GM18867 (cell line): ENCODE measurements at regions not wholly inside any gene's neighbourhood (a gene's known extent, or its start where the extent isn't known, plus 50 kb on each side); places are given as distances from the start of the nearest gene placed in this dataset.
"Not testable (repeated sequence)": the region's sequence is repeated elsewhere in the genome, so short reads cannot be mapped to it uniquely, and the experiment has no call there.

ENCODE experiments used
- ATAC-seq: cut with Tn5 transposase; IDR thresholded peaks from one replicate; pipeline ENCODE4 v1.9.1; 2021; ENCODE audit warnings: mild to moderate bottlenecking, moderate library complexity; ENCODE audit not compliant: unreplicated experiment

DNA sequence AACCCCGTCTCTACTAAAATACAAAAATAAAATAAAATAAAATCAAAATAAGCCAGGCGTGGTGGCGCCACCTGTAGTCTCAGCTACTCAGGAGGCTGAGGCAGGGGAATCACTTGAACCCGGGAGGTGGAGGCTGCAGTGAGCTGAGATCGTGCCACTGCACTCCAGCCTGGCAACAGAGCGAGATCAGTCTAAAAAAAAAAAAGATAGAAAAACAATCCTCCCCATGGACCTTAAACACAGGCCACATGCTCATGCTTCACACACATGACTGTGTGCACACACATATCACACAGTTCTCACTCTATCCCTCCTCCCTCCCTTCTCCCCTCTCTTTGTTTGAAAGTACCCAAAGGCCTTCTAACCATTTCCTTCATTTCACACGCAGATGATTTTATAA lies 667.6 kb downstream of the UQCRFS1 start:
- ATAC-seq = not testable (repeated sequence)

GRCh38 chr19:28544451-28545261 lies 668.3 kb downstream of the UQCRFS1 start:
- no peak for ATAC-seq

DNA sequence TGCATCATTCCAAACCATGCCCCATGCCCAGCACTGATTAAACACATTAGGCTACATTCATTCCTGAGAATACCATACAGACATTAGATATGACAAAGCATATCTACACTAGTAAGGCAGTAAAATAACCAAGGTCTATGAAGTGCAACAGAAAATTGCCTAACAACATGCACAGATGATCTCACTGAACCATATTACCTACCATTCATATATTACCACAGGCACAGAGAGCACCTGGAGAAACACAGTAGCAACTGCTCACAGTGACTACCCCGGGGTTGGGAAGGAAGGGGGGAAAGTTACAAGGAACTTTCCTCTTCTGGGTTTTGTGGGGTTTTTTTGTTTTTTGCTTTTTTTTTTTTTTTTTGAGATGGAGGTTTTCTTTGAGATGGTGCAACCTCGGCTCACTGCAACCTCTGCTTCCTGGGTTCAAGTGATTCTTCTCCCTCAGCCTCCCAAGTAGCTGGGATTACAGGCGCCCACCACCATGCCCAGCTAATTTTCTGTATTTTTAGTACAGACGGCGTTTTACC lies 669.6 kb downstream of the UQCRFS1 start:
- ATAC-seq = no peak

GRCh38 chr19:28542394-28543243 lies 670.3 kb downstream of the UQCRFS1 start:
- ATAC-seq = peak; percentile 43

GRCh38 chr19:28541602-28542393 lies 671.2 kb downstream of the UQCRFS1 start:
- no peak for ATAC-seq

DNA sequence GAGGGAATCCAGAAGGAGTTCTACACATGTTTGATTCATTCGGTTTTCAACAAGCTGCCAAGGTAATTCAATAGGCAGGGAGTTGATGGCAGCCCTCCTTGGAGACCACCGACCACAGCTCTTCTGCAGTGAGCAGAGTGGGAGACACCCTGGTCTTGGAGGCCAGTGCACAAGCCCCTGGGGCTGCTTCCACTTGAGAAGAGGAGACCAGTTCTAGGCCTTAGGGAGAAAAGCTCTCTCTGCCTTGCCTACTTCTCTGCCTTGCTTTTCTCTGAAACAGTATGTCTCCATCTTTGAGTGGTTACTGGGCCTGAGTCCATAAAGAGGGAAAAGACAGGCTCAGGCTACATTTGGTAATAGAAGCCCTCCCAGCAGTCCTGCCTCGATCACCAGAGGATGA lies 671.9 kb downstream of the UQCRFS1 start:
- no peak for ATAC-seq

DNA sequence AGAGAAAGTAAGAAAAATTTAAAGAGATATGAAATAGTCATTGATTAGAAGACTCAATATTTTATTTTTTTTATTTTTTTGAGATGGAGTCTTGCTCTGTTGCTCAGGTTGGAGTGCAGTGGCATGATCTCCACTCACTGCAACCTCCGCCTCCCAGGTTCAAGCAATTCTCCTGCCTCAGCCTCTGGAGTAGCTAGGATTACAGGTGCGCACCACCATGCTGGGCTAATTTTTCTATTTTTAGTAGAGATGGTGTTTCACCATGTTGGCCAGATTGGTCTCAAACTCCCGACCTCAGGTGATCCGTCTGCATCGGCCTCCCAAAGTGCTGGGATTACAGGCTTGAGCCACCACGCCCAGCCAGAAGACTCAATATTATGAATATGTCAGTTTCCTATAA lies 672.6 kb downstream of the UQCRFS1 start:
- ATAC-seq = not testable (repeated sequence)

GRCh38 chr19:28539759-28540158 lies 673.2 kb downstream of the UQCRFS1 start:
- ATAC-seq = no peak

GRCh38 chr19:28538579-28538978 lies 674.4 kb downstream of the UQCRFS1 start:
- ATAC-seq = not testable (repeated sequence)

DNA sequence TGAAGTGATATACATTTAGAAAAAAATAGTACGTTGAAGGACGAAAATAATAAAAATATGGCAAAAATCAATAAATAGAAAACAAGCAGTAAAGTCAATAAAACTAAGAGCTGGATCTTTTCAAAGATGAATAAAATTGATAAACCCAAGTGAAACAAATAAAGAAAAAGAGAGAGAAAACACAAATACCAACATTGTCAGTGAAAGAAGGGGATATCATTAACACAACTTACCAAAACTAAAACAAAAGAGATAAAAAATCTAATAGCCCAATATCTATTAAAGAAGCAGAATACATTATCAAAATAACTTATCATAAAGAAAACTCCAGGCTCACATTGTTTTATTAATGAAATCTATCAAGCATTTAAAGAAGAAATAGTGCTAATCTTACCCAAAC lies 675.1 kb downstream of the UQCRFS1 start:
- ATAC-seq = no peak

- no peak for ATAC-seq
These were observed 675.9 kb downstream of the UQCRFS1 start for GRCh38 chr19:28537079-28537478.

DNA sequence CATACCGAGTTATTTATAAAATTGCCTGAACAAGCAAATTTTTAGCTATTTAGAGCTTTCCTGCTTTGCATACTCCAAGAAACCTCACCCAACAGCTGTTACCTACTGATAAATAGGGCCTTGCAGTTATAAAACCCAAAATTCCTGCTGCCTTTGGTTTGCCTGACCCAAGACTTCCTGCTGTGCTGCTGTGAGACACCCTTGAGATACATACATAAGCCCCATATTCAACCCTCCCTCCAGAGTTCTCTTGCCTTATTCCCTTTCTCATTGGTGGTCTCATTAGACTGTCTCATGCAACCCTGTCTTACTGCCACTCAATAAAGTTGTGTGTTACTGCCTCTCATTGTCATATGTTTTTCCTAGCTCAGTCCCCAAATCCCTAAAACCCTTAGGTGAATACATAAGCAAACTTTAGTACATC lies 677.6 kb downstream of the UQCRFS1 start:
- no peak for ATAC-seq

- ATAC-seq = no peak
These were observed 678.1 kb downstream of the UQCRFS1 start for GRCh38 chr19:28534766-28535351.

DNA sequence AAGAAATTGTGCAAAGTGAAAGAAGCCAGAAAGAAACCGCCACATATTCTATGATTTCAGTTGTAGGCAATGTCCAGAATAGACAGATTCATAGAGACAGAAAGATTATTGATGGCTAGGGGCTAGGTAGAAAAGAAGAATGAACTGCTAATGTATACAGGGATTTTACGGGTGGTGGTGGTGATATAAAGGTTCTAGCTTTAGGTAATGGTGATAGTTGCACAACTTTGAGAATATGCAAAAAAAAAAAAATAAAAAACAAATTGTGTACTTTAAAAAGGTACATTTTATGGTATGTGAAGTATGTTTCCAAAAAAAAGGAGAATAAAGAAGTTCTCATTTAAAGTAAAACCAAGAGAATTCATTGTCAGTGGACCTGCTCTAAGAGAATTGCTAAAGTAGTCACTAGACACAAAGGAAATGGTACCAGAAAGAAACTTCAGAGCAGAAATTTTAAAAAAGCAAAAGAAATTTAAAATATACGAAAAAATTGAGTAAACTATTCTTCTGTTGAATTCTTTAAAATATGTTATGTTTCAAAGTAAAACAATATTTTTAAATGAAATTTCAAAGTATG lies 680.1 kb downstream of the UQCRFS1 start:
- no peak for ATAC-seq

- ATAC-seq = no peak
These were observed 681.0 kb downstream of the UQCRFS1 start for GRCh38 chr19:28531979-28532378.

DNA sequence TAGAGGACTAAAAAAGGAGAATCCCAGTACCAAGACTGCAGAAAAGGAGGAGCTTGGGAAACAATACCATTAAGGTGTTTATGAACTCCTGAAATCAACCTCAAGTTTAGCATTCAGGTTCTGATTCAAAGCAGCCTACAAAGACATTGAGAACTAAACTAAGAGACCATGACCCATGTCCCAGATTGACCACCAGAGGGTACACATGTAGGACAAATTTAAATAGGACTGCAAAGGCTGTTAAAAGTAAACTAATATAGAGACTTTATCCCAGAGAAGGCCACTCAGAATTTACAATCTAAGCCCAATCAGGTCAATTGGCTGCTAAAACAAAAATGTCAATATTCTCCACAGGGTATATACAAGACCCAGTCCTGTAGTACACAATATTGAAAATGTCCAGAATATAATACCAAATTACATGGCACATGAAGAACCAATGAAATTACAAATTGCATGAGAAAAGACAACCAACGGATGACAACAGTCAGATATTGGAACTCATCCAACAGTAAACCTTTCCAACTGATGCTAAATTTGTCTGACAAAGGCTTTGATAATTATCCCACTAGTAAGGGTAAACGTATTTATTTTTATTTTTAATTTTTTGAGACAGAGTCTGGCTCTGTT lies 682.4 kb downstream of the UQCRFS1 start:
- ATAC-seq = no peak

DNA sequence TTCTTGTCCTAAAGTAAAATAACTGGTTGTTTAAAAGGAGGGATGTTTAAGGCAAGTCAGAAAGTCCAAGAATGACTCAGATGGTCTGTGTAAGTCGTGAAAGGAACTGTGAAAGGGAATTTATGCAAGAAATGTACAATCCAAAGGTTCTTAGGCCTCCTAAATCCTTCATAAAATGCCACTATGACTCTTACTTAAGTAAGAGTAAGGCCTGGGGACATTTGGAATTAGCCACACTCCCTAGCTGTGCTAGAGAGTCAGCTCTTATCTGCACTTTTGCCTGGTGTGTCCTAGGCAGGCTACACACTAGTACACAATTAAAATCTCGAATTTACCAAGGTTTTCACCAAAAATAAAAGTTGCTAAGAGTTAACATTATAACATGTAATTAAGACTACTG lies 686.9 kb downstream of the UQCRFS1 start:
- no peak for ATAC-seq

DNA sequence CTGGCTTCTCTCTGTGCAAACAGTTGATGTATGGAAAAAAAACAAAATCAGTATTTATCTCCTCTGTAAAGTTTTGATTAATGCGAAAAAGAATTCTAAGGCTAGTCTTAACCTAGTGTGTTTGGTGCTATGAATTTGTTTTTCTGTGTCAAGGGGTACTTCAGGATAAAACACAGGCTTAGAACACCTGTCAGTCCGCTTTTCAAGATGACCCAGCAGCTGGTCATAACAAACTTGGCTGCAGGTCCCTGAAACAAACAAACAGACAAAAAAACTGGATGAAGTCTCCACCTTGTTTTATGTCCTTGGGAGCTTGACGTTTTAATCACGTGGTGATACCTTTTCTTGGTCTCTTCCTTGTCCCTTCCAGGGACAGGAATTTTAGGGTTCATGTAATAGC lies 689.3 kb downstream of the UQCRFS1 start:
- no peak for ATAC-seq

- ATAC-seq = no peak
These were observed 690.4 kb downstream of the UQCRFS1 start for GRCh38 chr19:28522545-28522922.
